ENCODE measurements at regions not wholly inside any gene's neighbourhood (a gene's known extent, or its start where the extent isn't known, plus 50 kb on each side); places are given as distances from the start of the nearest gene placed in this dataset.

- TF ChIP-seq CTCF (conservative IDR thresholded peaks at IDR 0.05; ENCODE audit: low read depth, low read length) (no peak), EZH2 (IDR thresholded peaks at IDR 0.05; ENCODE audit: borderline replicate concordance, low read depth, low read length, poor library complexity, severe bottlenecking) (no peak)
- ChIA-PET CTCF (no interaction called here), POLR2A (ENCODE audit: low non-redundant PET) (no interaction called here)
- H3K27ac ChIP-seq (ENCODE audit: low read depth, low read length, poor library complexity, severe bottlenecking): no peak overlapping the region
- no peaks in the 10 kb centered on the region for H3K4me1 ChIP-seq (ENCODE audit: insufficient read depth, low read length, poor library complexity, severe bottlenecking)
- intact Hi-C loops (cut with micrococcal nuclease; ENCODE audit: unreplicated experiment): no loop called here
- no peak overlapping the region for H3K4me3 ChIP-seq (ENCODE audit: low read depth, low read length, poor library complexity, severe bottlenecking)
- no peaks in the 10 kb centered on the region for H3K9me3 ChIP-seq (ENCODE audit: low read depth, low read length, poor library complexity, severe bottlenecking)
- peaks cover 12% of the 10 kb centered on the region for H3K27me3 ChIP-seq (replicated peaks; ENCODE audit: insufficient read depth, low read depth, low read length, poor library complexity)
- BruUV-seq (replicated peaks): no TSS peak
- no peaks in the 10 kb centered on the region for H3K36me3 ChIP-seq (ENCODE audit: insufficient read depth, low read length, poor library complexity, severe bottlenecking)
- DNase-seq (ENCODE audit: low spot score): no peak
These were observed 57.3 kb downstream of the C11orf91 start for GRCh38 chr11:33643167-33643824.

- ChIA-PET CTCF (no interaction called here), POLR2A (ENCODE audit: low non-redundant PET) (no interaction called here)
- BruUV-seq (replicated peaks): no TSS peak
- Histone ChIP-seq H3K4me3 (ENCODE audit: low read depth, low read length, poor library complexity, severe bottlenecking) (no peak overlapping the region), H3K27ac (ENCODE audit: low read depth, low read length, poor library complexity, severe bottlenecking) (no peak overlapping the region), H3K27me3 (replicated peaks; ENCODE audit: insufficient read depth, low read depth, low read length, poor library complexity) (peaks cover 12% of the 10 kb centered on the region), H3K4me1 (ENCODE audit: insufficient read depth, low read length, poor library complexity, severe bottlenecking) (no peaks in the 10 kb centered on the region), H3K36me3 (ENCODE audit: insufficient read depth, low read length, poor library complexity, severe bottlenecking) (no peaks in the 10 kb centered on the region), H3K9me3 (ENCODE audit: low read depth, low read length, poor library complexity, severe bottlenecking) (no peaks in the 10 kb centered on the region)
- TF ChIP-seq CTCF (conservative IDR thresholded peaks at IDR 0.05; ENCODE audit: low read depth, low read length): no peak
- TF ChIP-seq EZH2 (IDR thresholded peaks at IDR 0.05; ENCODE audit: borderline replicate concordance, low read depth, low read length, poor library complexity, severe bottlenecking): no peak
- DNase-seq (ENCODE audit: low spot score): no peak
- intact Hi-C loops (cut with micrococcal nuclease; ENCODE audit: unreplicated experiment): no loop called here
These were observed 58.0 kb downstream of the C11orf91 start for GRCh38 chr11:33642461-33643166.

- peaks cover 12% of the 10 kb centered on the region for H3K27me3 ChIP-seq (replicated peaks; ENCODE audit: insufficient read depth, low read depth, low read length, poor library complexity)
- no peaks in the 10 kb centered on the region for H3K9me3 ChIP-seq (ENCODE audit: low read depth, low read length, poor library complexity, severe bottlenecking)
- DNase-seq (ENCODE audit: low spot score): no peak
- CTCF ChIA-PET: no interaction called here
- POLR2A ChIA-PET (ENCODE audit: low non-redundant PET): no interaction called here
- H3K4me1 ChIP-seq (ENCODE audit: insufficient read depth, low read length, poor library complexity, severe bottlenecking): no peaks in the 10 kb centered on the region
- intact Hi-C loops (cut with micrococcal nuclease; ENCODE audit: unreplicated experiment): no loop called here
- H3K4me3 ChIP-seq (ENCODE audit: low read depth, low read length, poor library complexity, severe bottlenecking): no peak overlapping the region
- BruUV-seq (replicated peaks): no TSS peak
- no peak overlapping the region for H3K27ac ChIP-seq (ENCODE audit: low read depth, low read length, poor library complexity, severe bottlenecking)
- no peaks in the 10 kb centered on the region for H3K36me3 ChIP-seq (ENCODE audit: insufficient read depth, low read length, poor library complexity, severe bottlenecking)
- TF ChIP-seq EZH2 (IDR thresholded peaks at IDR 0.05; ENCODE audit: borderline replicate concordance, low read depth, low read length, poor library complexity, severe bottlenecking) (no peak), CTCF (conservative IDR thresholded peaks at IDR 0.05; ENCODE audit: low read depth, low read length) (no peak)
These were observed 59.8 kb downstream of the C11orf91 start for GRCh38 chr11:33640730-33641371.

All from A673 (cell line).